Left cardiac atrium (tissue), 4 donors: ENCODE measurements at regions not wholly inside any gene's neighbourhood (a gene's known extent, or its start where the extent isn't known, plus 50 kb on each side); places are given as distances from the start of the nearest gene placed in this dataset.

Experiments
- ATAC-seq, 2 donors: fragments of 200-7000 bp; cut with Tn5 transposase; one replicate each; pipeline ENCODE4 v1.9.1; 2020; ENCODE audit warnings: mild to moderate bottlenecking in 2 of 2, moderate library complexity in 2 of 2
- DNase-seq: peaks from one replicate; pipeline ENCODE4 v3.0.0-alpha.2; 2020
- intact Hi-C, 2 donors: fragments of 100-400 bp; cut with DNase I; formaldehyde crosslinking; loops; one replicate each; pipeline versions ENCODE4 v1.14.1 to v1.15.1; 2022 to 2023
- donor health status: DM: no; HTN: yes; CAD: no.
- donor health status: DM: no; HTN: yes; CAD: no; lungs with severe emphysema.
- donor health status: DM: yes; HTN: yes; CAD: no.
- donor health status: Dilated cardiomyopathy.

DNA sequence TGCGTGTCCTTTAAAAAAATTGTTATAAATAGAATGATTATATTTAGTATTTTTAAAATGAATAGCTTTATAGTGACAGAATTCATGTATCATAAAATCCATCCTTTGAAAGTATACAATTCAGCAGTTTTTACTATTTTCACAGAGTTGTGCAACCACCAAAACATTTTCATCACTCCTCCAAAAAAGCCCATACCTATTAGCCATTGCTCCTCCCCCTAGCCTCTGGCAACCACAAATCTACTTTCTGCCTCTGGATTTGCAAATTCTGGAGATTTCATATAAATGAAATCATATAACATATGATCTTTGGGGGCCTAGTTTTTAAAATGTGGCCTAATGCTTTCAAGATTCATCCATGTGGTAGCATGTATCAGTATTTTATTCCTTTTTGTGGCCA lies 117.9 kb upstream of the MED13L start:
- ATAC-seq (no peak), DNase-seq (no peak)
- intact Hi-C loops, result no loop called here

DNA sequence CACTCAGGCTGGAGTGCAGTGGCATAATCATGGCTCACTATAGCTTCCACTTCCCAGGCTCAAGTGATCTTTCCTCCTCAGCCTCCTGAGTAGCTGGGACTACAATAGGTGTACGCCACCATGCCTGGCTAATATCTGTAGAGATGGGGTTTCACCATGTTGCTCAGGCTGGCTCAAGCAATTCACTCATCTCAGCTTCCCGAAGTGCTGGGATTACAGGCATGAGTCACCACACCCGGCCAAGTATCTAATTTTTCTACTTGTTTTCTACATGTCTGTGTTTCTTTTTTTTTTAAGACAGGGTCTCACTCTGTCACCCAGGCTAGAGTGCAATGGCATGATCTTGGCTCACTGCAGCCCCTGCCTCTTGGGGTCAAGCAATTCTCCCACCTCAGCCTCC lies 119.7 kb upstream of the MED13L start:
- no peak for DNase-seq
- intact Hi-C loops, result no loop called here
- no peak for ATAC-seq

DNA sequence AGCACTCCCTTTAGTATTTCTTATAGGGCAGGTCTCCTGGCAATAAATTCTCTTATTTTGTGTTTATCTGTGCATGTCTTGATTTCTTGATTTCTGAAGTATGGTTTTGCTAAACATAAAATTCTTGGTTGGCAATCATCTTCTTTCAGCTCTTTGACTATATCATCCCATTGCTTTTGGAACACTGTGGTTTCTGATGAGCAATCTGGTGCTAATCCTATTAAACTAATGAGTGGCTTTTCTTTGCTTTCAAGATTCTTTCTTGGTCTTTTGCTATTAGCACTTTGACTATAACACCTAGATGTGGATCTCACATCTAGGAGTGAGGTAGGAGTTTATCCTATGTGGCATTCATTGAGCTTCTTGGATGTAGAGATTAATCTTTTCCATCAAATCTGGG lies 120.7 kb upstream of the MED13L start:
- ATAC-seq (no peak), DNase-seq (no peak)
- intact Hi-C loops, result no loop called here

DNA sequence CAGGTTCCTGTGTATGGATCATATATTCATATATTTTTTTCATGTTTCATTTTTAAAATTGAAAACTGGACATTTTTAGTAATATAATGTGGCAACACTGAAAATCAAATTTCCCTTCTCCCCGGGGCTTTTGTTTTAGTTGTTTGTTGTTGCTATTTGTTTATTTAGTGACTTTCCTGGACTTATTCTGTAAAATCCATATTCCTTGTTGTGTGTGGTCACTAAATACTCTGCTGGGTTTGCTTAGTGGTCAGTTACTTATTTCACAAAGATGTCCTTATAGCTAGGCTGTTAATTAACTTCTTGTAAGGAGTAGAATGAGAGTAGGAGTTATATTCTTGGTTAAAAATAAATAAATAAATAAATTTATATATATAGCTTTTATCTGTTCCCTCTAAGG lies 121.6 kb upstream of the MED13L start:
- ATAC-seq (no peak), DNase-seq (no peak)
- intact Hi-C loops, result no loop called here

DNA sequence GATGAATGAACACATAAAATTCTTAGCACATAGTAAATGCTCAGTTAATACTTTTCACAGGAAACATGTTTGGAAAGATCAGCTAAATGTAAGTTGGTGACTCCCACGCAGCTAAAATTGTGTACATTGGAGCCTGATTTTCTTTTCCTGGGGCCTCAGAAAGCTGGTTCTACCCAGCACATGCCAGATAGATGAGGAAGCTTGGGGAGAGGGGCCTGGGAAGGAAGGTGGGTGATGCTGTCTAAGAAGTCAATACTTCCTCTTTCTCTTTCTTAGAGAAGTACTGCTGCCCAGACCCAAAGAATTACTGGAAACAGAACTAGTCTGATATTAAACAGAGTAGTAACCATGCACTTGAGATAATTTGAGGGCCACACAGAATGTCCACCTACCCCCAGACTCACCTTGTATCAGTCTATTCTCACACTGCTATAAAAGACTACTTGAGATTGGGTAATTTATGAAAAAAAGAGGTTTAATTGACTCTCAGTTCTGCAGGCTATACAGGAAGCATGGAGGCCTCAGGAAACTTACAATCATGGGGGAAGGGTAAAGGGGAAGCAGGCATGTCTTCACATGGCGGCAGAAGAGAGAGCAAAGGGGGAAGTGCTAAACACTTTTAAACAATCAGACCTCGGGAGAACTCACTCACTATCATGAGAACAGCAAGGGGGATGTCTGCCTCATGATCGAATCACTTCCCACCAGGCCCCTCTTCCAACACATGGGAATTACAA lies 123.3 kb upstream of the MED13L start:
- intact Hi-C loops, result no loop called here
- peak in 1 of 2 donors; percentile 35 for ATAC-seq
- DNase-seq, result no peak

DNA sequence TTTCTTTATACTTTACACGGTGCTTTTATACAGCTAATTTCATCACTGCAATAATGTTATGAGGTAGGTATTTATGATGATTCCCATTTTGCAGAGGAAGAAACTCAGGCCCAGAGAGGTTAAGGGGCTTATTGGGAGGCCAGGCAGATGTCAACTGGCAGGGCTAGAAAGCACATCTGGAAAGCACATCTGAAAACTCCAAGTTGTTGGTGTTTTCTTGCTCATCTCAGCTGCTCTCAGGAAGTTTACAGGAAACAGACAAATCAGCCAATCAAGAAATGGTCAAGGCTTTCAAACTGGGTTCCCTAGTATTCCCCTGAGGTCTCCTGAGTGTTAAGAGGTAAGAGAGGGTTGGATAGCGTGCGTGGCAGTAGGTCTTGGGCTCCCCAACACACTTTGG lies 124.1 kb upstream of the MED13L start:
- DNase-seq (no peak), ATAC-seq (no peak)
- intact Hi-C loops, result no loop called here

DNA sequence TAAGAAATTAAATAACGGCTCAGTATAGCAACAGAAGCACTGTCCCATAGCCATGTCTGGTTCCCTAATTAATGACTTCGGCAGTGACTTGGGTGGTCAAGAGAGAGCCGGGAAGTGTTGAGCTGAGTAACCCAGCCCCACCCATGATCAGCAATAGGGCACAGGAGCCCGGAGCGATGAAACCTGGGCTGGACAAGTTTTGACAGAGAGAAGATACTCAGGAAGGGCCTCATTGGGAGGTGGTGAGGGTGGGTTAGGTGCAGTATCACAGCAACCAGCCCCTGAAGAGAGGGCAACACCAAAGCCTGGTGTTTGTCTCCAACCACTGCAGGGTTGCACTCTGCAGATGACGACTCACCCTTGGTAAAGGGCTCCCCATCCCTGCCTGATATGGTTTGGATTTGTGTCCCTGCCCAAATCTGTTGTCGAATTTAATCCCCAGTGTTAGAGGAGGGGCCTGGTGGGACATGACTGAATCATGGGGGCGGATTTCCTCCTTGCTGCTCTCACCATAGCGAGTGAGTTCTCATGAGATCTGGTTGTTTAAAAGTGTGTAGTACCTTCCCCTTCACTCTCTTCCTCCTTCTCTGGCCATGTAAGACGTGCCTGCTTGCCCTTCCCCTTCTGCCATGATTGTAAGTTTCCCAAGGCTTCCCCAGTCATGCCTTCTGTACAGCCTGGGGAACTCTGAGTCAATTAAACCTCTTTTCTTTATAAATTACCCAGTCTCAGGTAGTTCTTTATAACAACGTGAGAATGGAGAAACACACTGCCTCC lies 124.9 kb upstream of the MED13L start:
- intact Hi-C loops, result no loop called here
- ATAC-seq (no peak), DNase-seq (no peak)

DNA sequence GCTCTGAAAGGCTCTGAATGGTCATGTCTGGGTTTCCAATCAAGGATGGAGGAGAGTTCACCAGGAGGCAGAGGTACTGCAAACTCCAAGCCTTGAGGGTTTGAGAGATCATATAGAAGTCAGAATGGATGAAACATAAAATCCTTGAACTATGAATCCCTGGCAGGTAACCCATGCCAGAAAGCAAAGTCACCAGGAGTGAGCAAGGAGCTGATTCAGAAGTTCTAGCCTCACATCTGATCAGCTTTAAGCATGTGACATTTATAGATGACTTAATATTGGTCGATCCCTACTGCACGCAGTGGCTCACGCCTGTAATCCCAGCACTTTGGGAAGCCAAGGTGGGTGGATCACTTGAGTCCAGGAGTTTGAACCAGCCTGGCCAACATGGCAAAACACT lies 126.1 kb upstream of the MED13L start:
- no peak for ATAC-seq
- intact Hi-C loops, result no loop called here
- DNase-seq, result no peak

DNA sequence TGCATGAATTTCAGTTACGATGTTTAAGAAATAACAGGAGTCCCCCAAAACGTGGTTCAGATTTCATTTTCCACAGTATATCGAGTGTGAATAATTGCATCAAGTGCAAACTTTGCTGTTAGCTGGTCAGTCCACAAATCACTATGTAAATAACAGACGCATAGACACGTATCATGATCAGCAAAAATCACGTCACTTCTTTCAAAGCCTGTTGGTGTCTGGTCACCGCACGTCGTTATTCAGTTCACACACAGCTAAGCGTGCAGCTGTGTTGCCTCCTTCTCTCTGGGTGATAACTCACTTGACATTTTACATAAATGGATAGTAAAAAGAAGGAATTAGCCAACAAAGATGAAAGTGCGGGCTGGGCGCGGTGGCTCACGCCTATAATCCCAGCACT lies 126.8 kb upstream of the MED13L start:
- ATAC-seq, result no peak
- intact Hi-C loops, result no loop called here

DNA sequence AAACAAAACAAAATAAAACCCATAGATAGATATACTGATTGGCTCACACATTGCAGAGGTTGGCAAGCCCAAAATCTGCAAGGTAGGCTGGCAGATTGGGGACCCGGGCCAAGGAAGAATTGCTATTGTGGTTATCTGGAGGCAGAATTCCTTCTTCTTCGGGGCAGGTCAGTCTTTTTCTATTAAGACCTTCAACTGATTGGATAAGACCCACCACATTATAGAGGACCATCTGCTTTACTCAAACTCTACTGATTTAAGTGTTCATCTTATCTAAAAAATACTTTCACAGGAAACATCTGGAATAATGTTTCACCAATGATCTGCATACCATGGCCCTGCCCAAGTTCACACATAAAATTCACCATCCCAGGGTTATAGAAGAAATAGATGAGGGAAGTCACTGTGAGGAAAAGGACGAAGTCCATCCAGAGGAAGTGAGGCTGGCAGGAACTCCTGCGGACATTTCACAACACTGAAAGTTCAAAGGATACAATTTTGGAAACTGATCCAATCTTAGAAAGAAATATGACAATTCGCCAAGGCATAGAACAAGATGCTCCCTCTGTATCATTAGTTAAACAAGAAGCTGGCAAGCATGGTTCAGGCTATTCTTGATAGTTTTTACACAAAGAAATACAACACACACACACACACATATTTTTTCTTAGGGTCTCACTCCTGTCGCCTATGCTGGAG lies 127.6 kb upstream of the MED13L start:
- intact Hi-C loops, result no loop called here
- ATAC-seq (no peak), DNase-seq (no peak)

More for the DNA sequence above, 126.8 kb upstream of the MED13L start:
- DNase-seq, result no peak

DNA sequence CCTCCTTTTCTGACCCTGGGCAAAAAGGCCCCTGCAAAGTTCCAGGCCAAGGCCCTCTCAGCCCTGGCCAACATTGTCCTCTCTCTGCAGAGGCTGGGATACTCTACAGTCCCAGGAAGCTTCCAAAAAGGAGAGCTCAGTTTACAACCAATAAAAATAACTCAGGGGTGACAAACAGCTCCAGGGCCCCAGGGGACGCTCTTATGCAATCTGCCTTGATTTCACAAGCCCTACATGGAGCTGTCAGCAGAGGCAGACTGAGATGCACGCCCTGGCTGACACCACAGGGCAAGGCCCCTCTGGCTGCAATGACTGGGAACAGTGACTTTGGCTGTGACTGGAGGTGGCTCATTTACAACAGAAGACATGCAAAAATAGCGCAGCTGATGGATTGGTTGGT lies 129.0 kb upstream of the MED13L start:
- DNase-seq (peak; percentile 90), ATAC-seq (peak; percentile 94)
- intact Hi-C loops, result no loop called here

DNA sequence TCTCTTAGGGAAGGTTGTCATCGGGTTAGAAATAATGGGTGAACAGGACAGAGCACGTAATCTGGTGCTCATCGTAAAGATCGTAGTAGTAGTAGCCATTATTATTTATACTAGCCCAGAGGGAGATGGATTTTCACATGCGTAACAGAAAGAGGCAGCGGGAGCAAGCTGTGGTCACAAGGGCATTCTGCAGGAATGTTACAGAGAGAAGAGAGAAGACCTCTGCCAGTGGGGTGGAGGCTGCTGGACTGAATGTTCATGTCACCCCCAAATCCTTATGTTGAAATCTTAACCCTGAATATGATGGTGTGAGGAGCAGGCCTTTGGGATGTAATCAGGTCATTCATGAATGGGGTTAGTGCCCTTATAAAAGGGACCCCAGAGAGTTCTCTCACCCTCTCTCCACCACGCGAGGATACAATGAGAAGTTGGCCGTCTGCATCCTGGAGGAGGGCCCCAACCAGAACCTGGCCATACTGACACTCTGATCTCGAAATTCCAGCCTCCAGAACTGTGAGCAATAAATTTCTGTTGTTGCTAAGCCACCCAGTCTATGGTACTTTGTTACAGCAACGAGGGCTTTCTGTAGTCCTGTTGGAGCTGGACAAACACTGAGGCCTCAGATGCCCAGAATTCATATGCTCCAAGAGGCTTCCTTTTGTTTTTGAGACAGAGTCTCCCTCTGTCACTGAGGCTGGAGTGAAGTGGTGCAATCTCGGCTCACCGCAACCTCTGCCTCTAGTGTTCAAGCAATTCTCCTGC lies 131.2 kb upstream of the MED13L start:
- DNase-seq (no peak), ATAC-seq (no peak)
- intact Hi-C loops, result no loop called here

DNA sequence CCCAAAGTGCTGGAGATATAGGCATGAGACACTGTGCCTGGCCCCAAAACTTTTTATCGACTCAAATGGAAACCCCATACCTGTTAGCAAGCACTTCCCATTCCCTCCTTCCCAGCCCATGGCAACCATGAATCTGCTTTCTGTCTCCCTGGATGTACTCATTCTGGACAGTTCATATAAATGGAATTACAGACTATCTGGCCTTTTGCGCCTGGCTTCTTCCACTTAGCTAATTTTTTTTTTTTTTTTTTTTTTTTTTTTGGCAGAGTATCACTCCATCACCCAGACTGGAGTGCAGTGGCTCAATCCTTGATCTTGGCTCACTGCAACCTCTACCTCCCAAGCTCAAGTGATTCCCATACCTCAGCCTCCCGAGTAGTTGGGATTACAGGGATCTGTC lies 134.5 kb upstream of the MED13L start:
- intact Hi-C loops, result no loop called here
- no peak for ATAC-seq

DNA sequence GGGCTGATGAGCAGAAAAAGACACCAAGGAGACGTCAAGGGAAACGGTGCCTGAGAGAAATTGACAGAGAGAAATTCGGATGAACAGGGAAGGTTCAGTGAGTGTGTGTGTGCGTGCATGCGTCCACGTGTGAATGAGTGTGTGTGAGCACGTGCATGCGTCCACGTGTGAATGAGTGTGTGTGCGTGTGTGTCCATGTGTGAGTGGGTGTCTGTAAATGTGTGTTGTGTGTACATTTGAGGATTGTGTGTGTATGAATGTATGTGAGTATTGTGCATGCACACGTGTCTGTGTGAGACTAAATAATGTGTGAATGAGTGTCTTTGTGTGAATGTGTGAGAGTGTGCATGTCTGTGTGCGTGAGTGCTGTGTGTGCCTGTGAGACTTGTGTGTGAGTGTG lies 137.4 kb upstream of the MED13L start:
- no peak for DNase-seq
- intact Hi-C loops, result no loop called here
- ATAC-seq, result no peak

More for the DNA sequence above, 134.5 kb upstream of the MED13L start:
- no peak for DNase-seq

DNA sequence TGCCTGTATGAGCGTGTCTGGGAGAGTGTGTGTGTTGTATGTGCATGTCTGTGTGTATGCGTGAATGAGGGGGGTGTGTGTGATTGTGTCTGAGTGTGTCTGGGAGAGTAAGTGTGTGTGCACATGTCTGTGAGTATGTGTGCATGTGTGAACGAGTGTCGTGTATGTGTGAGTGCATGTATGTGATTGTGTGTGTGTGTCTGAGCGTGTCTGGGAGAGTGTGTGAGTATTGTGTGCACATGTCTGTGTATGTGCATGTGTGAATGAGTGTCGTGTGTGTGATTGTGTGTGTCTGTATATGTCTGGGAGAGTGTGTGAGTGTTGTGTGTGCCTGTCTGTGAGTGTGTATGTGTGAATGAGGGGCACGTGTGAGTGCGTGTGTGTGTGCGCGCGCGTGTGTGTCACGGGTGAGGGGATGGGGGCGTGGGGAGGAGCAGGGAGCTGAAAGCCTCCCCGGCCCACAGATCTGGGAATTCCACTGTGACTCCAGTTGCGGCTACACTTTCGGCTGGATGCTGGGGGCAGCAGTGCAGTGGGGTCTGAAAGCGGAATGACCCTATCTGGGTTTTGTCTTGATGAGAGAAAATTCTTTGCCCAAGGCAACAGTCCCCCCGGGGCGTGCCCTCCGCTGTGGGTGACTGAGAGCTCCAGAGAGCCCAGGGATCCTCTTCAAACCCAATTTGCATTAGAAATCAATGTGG lies 138.1 kb upstream of the MED13L start:
- ATAC-seq (no peak), DNase-seq (no peak)
- intact Hi-C loops, result no loop called here

DNA sequence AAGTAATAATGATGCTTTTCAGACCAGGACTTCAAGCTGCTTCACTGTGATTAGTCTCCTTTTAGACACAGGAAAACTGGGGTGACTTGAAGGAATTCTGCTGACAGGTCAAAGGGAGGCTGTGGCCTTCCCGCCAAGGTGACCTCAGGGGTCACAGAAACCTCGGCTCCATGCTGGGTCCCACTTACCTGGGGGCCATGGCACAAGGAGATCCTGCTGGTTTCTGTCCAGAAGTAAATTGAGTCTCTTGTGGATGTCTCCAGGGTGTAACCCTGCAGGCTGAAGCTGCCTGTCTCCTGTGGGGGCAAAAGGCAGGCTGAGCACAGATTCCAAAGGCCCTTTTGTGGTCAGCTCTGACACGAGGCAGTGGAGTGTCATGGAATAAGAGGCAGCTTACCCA lies 138.7 kb upstream of the MED13L start:
- ATAC-seq (no peak), DNase-seq (no peak)
- intact Hi-C loops, result no loop called here

DNA sequence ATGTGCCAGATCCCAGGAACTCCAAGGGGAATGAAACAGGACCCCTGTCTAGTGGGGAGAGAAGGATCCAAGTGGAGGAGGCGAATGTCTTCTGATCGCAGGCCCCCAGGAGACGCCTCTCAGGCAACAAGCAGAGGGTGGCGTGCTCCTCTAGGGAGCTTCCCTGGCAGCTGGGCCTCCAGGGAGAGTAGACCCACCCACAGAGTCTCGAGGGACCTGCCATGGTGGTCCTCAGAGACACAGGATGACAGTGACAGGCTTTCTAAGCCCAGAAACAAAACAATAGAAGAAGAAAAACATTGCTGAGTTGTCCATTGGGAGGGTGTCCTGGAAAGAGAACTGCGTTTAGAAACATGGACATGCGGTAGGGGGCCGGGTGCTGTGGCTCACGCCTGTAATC lies 140.6 kb upstream of the MAP1LC3B2 start:
- ATAC-seq, result no peak
- intact Hi-C loops, result no loop called here
- no peak for DNase-seq

DNA sequence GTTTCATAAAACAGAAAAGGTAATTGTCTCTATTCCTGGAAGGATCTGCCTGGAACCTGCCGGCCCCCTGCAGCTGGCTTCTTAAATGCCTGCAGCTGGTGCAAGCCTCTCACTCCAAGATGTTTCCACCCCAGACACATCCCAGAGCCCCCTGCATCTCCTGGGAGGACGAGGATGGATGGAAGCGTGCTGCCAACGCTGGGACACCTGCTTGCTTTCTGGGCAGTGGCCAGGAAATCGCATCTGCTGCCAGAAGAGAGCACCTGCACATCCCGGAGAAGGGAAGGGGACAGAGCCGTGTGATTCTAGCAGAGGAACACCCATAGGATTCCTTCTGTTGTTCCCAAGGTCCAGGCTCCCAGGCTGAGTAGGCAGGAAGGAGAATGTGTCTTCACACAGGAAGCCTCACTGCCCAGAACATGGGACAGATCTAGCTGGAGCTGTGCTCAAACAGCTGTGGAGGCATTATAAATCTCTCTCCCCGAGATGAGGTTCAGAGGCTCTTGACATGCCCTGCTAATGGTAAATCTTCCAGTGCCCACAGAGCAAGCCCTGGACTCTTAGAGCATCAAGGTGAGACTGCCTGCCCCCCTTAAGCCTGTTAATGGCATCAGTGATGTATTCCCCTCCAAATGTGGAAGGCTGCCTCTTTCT lies 138.8 kb upstream of the MAP1LC3B2 start:
- DNase-seq, result no peak
- intact Hi-C loops, result no loop called here
- no peak for ATAC-seq
